Activated CD4-positive, CD25-positive, alpha-beta regulatory T cell treated with anti-CD3 and anti-CD28 coated beads, Interleukin-2, amount 50 U/mL, for 24 hours (primary cell): ENCODE measurements at regions not wholly inside any gene's neighbourhood (a gene's known extent, or its start where the extent isn't known, plus 50 kb on each side); places are given as distances from the start of the nearest gene placed in this dataset.

Experiments
- ATAC-seq, 2 donors: fragments of 150-1000 bp; cut with Tn5 transposase; one replicate each; pipeline ENCODE4 v1.10.0; 2021; ENCODE audit warnings: mild to moderate bottlenecking in 1 of 2, moderate library complexity in 1 of 2

- no peak for ATAC-seq
These were observed 272.0 kb upstream of the GNAI1 start for GRCh38 chr7:79862447-79863210.

- no peak for ATAC-seq
These were observed 279.5 kb upstream of the GNAI1 start for GRCh38 chr7:79855172-79855571.

DNA sequence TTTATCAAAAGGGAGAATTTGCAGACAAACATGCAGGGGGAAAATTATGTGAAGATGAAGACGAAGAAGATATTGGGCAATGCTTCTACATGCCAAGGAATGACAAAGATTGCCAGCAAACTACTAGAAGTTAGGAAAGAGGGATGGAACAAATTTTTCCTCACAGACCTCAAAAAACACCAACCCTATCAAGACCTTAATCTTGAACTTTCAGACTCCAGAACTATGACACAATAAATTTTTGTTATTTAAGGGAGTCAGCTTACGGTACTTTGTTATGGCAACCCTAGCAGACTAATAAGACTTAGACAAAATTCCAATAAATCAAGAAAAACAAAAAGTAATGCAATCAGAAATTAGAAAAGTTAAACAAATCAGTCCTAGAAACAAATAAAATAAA lies 280.0 kb upstream of the GNAI1 start:
- no peak for ATAC-seq

GRCh38 chr7:79837915-79838314 lies 296.7 kb upstream of the GNAI1 start:
- ATAC-seq = no peak

GRCh38 chr7:79833616-79834015 lies 301.0 kb upstream of the GNAI1 start:
- no peak for ATAC-seq

- no peak for ATAC-seq
These were observed 305.8 kb upstream of the GNAI1 start for GRCh38 chr7:79828866-79829265.

- ATAC-seq = no peak
These were observed 311.2 kb upstream of the GNAI1 start for GRCh38 chr7:79823246-79823951.

- no peak for ATAC-seq
These were observed 311.9 kb upstream of the GNAI1 start for GRCh38 chr7:79822620-79823240.

GRCh38 chr7:79820387-79820786 lies 314.2 kb upstream of the GNAI1 start:
- ATAC-seq = no peak

GRCh38 chr7:79810916-79811315 lies 323.7 kb upstream of the GNAI1 start:
- ATAC-seq = no peak

DNA sequence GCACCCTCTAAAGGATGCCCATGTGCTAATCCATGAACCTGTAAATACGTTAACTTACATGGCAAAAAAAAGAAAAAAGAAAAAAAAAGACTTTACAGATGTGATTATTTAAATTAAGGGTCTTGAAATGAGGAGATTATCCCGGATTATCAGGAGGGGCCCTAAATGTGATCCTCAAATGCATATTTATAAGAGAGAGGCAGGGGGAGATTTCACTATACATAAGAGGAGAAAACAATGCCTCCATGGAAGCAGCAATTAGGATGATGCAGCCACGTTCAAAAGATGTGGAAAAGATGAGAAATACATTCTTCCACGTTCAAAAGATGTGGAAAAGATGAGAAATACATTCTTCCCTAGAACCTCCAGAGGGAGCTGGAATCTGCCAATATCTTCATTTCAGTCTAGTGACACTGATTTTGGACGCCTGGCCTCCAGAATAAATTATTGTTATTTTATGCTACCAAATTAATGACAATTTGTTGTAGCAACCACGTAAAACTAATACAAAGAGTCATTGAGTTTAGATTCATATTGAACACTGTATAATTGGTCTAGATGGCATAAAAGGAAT lies 328.4 kb upstream of the GNAI1 start:
- ATAC-seq = no peak

GRCh38 chr7:79790656-79791262 lies 337.3 kb upstream of the MAGI2 start:
- ATAC-seq = no peak

DNA sequence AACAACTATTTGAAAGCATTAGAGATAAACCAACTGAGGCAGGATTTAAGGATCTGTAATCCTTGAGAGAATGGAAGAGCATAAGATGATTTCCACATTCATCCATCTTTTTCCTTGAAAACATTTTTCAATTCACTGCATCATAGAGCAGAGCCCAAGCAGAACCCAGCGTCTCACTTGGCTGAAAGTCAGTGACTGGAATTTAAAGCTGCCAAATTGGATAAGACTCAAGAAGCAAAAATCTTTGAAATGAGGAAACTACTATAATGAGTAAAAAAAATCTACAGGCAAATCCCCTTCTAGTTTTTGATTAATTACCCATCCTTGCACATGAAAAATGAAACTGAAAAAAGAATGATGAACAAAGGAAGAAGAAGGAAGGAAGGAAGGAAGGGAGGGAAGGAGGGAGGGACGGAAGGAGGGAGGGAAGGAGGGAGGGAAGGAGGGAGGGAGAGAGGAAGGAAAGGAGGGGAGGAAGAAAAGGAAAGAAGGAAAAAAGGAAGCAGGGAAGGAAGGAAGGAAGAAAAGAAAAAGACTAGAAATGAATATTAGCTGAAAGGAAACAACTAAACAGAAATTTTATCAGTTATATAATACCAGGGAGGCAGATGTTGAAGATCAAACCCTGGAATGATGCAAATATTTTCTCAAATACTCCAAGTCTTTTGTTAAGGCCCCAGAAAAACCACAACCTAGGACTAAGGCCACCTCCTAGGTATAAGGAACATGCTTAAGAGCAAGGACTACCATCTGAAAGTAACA lies 336.3 kb upstream of the MAGI2 start:
- ATAC-seq = no peak

DNA sequence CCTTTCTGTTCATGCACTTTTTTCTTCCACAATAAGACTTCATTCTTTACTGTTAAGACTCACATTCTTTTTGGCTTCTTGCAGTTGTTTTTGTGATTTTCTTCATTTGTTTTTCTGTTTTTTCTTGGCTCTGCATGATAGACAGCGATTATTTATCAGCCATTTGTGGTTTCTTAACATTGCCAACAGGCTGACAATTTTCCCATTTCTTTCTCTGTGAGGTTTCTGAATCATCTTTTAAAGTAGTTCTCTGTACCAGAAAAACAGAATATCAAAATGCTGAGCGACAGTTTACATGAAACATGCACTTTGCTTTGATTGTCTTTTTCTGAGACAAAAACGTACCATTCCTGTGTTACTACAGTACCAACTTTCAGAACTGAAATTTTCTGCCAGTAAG lies 334.2 kb upstream of the MAGI2 start:
- no peak for ATAC-seq

GRCh38 chr7:79787096-79787495 lies 333.6 kb upstream of the MAGI2 start:
- no peak for ATAC-seq

DNA sequence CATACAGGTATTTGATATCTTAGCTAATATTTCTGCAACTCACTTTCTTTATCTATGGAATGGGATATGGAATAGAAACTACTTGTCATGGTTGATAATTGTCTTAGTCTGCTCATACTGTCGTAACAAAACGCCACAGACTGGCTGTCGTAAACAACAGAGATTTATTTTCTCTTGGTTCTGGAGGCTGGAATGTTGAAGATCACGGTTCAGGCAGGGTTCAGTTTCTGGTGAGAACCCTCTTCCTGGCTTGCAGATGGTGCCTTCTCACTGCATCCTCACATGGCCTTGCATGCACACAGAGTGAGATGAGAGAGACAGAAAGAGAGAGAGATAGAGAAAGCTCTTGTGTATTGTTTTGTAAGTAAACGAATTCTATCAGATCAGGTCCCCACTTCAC lies 332.7 kb upstream of the MAGI2 start:
- ATAC-seq = no peak

DNA sequence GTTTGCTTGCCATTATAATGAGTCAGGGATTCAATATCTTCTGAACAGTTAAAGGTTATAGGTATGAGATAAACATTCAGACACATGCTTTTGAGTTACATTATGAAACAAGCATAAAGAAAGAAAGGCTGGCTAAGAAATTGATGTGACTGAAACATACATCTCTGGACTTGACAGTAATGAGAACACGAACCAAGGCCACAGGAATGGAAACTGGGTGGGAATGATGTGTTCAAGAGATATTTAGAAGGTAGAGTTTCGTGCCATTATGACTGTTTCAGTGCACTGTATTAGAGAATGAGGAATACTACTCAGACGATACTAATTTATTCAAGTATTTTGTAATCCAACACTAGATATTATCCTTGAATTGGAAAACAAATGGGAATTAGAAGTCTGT lies 332.1 kb upstream of the MAGI2 start:
- ATAC-seq = no peak

- no peak for ATAC-seq
These were observed 329.4 kb upstream of the MAGI2 start for GRCh38 chr7:79782906-79783305.

DNA sequence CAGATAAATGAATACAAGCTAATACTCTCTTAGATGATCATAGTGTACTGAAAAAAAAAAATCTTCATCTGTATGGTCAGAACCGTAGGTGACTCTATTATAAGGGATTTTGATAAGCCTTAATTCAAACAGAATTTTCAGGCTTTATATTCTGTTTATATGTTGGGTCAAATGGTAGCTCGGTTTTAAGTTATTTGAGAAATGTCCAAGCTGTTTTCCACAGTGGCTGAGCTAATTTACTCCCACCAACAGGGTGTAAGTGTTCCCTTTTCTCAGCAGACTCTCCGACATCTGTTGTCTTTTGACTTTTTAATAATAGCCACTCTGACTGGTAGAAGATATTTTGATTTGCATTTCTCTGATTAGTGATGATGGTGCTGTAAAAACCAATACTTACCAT lies 328.8 kb upstream of the MAGI2 start:
- no peak for ATAC-seq

- no peak for ATAC-seq
These were observed 328.2 kb upstream of the MAGI2 start for GRCh38 chr7:79781716-79782115.

DNA sequence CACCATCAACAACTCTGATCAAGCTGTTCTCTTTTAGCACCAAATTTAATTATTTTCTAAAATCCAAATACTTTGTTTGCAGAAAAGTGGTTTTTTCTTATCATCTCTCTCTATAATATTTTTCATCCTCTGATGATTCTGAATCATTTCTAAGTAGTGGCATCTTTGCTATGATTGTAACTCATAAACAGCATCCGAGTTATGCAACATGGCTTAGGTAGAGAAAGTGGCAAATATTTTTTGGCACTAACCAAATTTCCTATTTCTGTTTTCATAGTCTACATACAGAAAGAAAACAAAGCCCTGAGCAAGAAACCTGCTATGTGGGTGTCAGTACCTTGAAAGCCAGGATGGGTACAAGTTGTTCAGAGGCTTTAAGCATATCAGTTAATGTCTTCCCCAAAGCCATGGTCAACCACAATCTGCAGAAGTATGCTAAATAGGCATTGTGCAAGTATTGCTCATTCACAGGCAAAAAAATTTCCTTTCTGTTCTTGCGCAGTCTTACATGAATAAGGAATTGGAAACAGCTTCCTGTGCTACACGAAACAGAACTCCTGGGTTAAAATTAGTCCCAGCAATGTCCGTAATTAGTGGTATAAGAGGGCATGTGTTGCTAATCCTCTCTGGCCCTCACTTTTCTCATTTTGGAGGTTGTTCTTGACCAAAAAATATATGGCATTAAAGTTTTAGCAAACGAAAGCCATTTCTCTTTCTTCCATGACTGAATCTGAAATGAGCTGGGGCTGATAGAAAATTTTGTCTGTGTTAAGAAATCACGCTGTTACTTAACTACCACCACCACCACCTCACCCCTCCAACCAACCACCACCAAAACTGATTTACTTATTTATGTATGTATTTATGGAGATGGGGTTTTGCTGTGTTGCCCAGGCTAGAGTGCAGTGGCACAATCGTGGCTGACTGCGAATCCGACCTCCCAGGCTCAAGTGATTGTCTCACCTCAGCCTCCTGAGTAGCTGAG lies 325.6 kb upstream of the MAGI2 start:
- no peak for ATAC-seq
